Pons (tissue), 1 donor: ENCODE measurements at regions not wholly inside any gene's neighbourhood (a gene's known extent, or its start where the extent isn't known, plus 50 kb on each side); places are given as distances from the start of the nearest gene placed in this dataset.
"Not testable (repeated sequence)": the region's sequence is repeated elsewhere in the genome, so short reads cannot be mapped to it uniquely, and the experiment has no call there.

Experiments used
- DNase-seq: peaks from one replicate; pipeline ENCODE4 v3.0.0-alpha.2; 2016; ENCODE audit warnings: low spot score

- no peak for DNase-seq
These were observed 55.0 kb downstream of the OXSM start for GRCh38 chr3:25844891-25845290.

GRCh38 chr3:25846282-25846681 is 56.4 kb downstream of the OXSM start:
- no peak for DNase-seq

- no peak for DNase-seq
These were observed 59.2 kb downstream of the OXSM start for GRCh38 chr3:25849091-25849490.

- DNase-seq, result no peak
These were observed 59.9 kb downstream of the OXSM start for GRCh38 chr3:25849641-25850385.

- DNase-seq, result not testable (repeated sequence)
These were observed 61.9 kb downstream of the OXSM start for GRCh38 chr3:25851693-25852259.

- DNase-seq, result no peak
These were observed 64.3 kb downstream of the OXSM start for GRCh38 chr3:25854214-25854613.

- no peak for DNase-seq
These were observed 64.7 kb downstream of the OXSM start for GRCh38 chr3:25854635-25855034.

- DNase-seq, result no peak
These were observed 65.4 kb downstream of the OXSM start for GRCh38 chr3:25855266-25855784.

- peak; percentile 54 for DNase-seq
These were observed 67.1 kb downstream of the OXSM start for GRCh38 chr3:25856902-25857518.

GRCh38 chr3:25861566-25861965 is 71.7 kb downstream of the OXSM start:
- no peak for DNase-seq

GRCh38 chr3:25863011-25863415 is 73.1 kb downstream of the OXSM start:
- DNase-seq, result no peak

- DNase-seq, result no peak
These were observed 73.6 kb downstream of the OXSM start for GRCh38 chr3:25863416-25863959.

GRCh38 chr3:25870452-25870851 is 80.6 kb downstream of the OXSM start:
- no peak for DNase-seq

GRCh38 chr3:25872200-25872877 is 82.4 kb downstream of the OXSM start:
- no peak for DNase-seq

- no peak for DNase-seq
These were observed 93.6 kb downstream of the OXSM start for GRCh38 chr3:25883492-25883891.

- DNase-seq, result no peak
These were observed 95.1 kb downstream of the OXSM start for GRCh38 chr3:25884981-25885380.

GRCh38 chr3:25885544-25885943 is 95.7 kb downstream of the OXSM start:
- no peak for DNase-seq

GRCh38 chr3:25887907-25888306 is 98.0 kb downstream of the OXSM start:
- DNase-seq, result no peak

GRCh38 chr3:25888892-25889524 is 99.1 kb downstream of the OXSM start:
- DNase-seq, result no peak

- no peak for DNase-seq
These were observed 99.6 kb downstream of the OXSM start for GRCh38 chr3:25889525-25889917.

- no peak for DNase-seq
These were observed 104.2 kb downstream of the OXSM start for GRCh38 chr3:25894101-25894500.

- DNase-seq, result no peak
These were observed 105.1 kb downstream of the OXSM start for GRCh38 chr3:25895031-25895430.
